PC-9 (cell line): ENCODE measurements at regions not wholly inside any gene's neighbourhood (a gene's known extent, or its start where the extent isn't known, plus 50 kb on each side); places are given as distances from the start of the nearest gene placed in this dataset.

Source experiments
- EZH2 ChIP-seq: fragments of 200-600 bp; sonication (generic); IDR thresholded peaks from 2 replicates; pipeline ENCODE4 v1.8.0; 2017; ENCODE audit warnings: antibody characterized with exemption, low read depth
- TF ChIP-seq, protein P1 (sequence below): fragments of 200-600 bp; sonication (generic); conservative IDR thresholded peaks from 2 replicates; pipeline ENCODE4 v1.6.1; 2017; ENCODE audit warnings: mixed run types, antibody characterized with exemption, mild to moderate bottlenecking, moderate library complexity

DNA sequence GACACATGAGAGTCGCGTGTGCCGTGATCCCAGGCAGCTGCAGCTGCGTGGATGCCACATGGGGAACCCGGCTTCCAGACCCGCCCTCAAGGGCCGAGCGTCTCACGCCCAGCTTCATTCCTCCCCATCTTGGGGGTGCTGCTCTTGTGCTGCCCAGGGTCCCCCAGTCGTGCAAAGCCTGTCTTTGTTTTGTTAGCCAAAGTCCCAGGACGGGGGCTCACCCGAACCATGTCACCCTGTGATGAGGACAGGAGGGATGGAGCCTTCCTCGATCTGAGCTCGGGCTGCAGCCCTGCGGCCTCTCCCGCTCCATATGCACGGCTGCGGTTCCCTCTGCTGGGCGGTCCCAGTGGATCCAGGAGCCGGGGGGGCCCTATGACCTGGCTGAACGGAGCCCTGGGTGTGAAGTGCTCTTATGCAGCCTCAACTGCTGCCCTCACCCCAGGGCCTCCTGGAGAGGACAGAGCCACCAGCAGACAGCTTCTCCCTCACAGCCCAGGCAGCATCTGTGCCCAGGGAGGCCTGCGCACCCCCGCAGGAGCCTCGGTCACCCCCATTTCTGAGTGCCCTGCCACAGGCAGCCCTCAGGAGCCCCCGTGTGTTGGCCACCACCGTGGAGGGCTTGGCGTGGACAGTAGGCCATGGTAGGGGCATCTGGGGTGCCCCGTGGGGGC, 99.0 kb upstream of the CTDP1 start:
- TF ChIP-seq, protein P1, sequence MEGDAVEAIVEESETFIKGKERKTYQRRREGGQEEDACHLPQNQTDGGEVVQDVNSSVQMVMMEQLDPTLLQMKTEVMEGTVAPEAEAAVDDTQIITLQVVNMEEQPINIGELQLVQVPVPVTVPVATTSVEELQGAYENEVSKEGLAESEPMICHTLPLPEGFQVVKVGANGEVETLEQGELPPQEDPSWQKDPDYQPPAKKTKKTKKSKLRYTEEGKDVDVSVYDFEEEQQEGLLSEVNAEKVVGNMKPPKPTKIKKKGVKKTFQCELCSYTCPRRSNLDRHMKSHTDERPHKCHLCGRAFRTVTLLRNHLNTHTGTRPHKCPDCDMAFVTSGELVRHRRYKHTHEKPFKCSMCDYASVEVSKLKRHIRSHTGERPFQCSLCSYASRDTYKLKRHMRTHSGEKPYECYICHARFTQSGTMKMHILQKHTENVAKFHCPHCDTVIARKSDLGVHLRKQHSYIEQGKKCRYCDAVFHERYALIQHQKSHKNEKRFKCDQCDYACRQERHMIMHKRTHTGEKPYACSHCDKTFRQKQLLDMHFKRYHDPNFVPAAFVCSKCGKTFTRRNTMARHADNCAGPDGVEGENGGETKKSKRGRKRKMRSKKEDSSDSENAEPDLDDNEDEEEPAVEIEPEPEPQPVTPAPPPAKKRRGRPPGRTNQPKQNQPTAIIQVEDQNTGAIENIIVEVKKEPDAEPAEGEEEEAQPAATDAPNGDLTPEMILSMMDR, result no peak
- TF ChIP-seq EZH2, result no peak
